Neuronal stem cell (in vitro differentiated cells): ENCODE measurements at regions not wholly inside any gene's neighbourhood (a gene's known extent, or its start where the extent isn't known, plus 50 kb on each side); places are given as distances from the start of the nearest gene placed in this dataset.
"Not testable (repeated sequence)": the region's sequence is repeated elsewhere in the genome, so short reads cannot be mapped to it uniquely, and the experiment has no call there.

Source experiments
- DNase-seq: peaks from one replicate; pipeline ENCODE4 v3.0.0-alpha.2; 2013; ENCODE audit warnings: low spot score
- H2AFZ ChIP-seq: one replicate; pipeline ENCODE4 v1.6.1; 2013; ENCODE audit warnings: mild to moderate bottlenecking, low read length, inconsistent platforms
- H2AK5ac ChIP-seq: 2 replicates; pipeline ENCODE4 v1.6.1; 2013; ENCODE audit warnings: low read depth, mild to moderate bottlenecking, inconsistent platforms, low read length, moderate library complexity, mixed read lengths
- H2BK120ac ChIP-seq: 2 replicates; pipeline ENCODE4 v1.6.1; 2013; ENCODE audit warnings: low read depth, mild to moderate bottlenecking, inconsistent platforms, low read length, moderate library complexity, mixed read lengths
- H2BK12ac ChIP-seq: one replicate; pipeline ENCODE4 v1.6.1; 2013; ENCODE audit warnings: low read length, inconsistent platforms
- H2BK15ac ChIP-seq: 2 replicates; pipeline ENCODE4 v1.6.1; 2013; ENCODE audit warnings: mild to moderate bottlenecking, low read length, inconsistent platforms, mixed read lengths
- H2BK5ac ChIP-seq: one replicate; pipeline ENCODE4 v1.6.1; 2013; ENCODE audit warnings: inconsistent platforms, mild to moderate bottlenecking, low read length, moderate library complexity
- H3K14ac ChIP-seq: one replicate; pipeline ENCODE4 v1.6.1; 2013; ENCODE audit warnings: low read length, inconsistent platforms
- H3K18ac ChIP-seq: 2 replicates; pipeline ENCODE4 v1.6.1; 2013; ENCODE audit warnings: low read length, inconsistent platforms
- H3K23ac ChIP-seq: 2 replicates; pipeline ENCODE4 v1.6.1; 2013; ENCODE audit warnings: low read depth, mild to moderate bottlenecking, mixed read lengths, low read length, inconsistent platforms; ENCODE audit not compliant: poor library complexity
- H3K27ac ChIP-seq: replicated peaks from 3 replicates; pipeline ENCODE4 v1.5.1; 2013; ENCODE audit warnings: low read length, inconsistent platforms
- H3K27me3 ChIP-seq, 3 experiments: 2 replicates each; pipeline ENCODE4 v1.6.1; 2013; ENCODE audit warnings: low read length in 3 of 3, mild to moderate bottlenecking in 2 of 3, inconsistent platforms in 1 of 3, low read depth in 1 of 3, mixed read lengths in 1 of 3, moderate library complexity in 1 of 3; ENCODE audit not compliant: control insufficient read depth in 3 of 3, insufficient read depth in 3 of 3
- H3K36me3 ChIP-seq, 2 donors: replicated peaks in 1 of 2; 2 replicates each; pipeline ENCODE4 v1.6.1; 2013; ENCODE audit warnings: low read length in 2 of 2; ENCODE audit not compliant: control insufficient read depth in 2 of 2, insufficient read depth in 2 of 2
- H3K4ac ChIP-seq: 2 replicates; pipeline ENCODE4 v1.6.1; 2013; ENCODE audit warnings: inconsistent platforms, mild to moderate bottlenecking, low read length, moderate library complexity
- H3K4me1 ChIP-seq, 2 donors: 1 replicate in 1 of 2; 2 replicates in 1 of 2; pipeline ENCODE4 v1.6.1; 2013; ENCODE audit warnings: low read length in 2 of 2, low read depth in 1 of 2; ENCODE audit not compliant: control insufficient read depth in 2 of 2, insufficient read depth in 1 of 2
- H3K4me2 ChIP-seq: one replicate; pipeline ENCODE4 v1.6.1; 2013; ENCODE audit warnings: mild to moderate bottlenecking, low read length, inconsistent platforms; ENCODE audit not compliant: insufficient read depth, poor library complexity, severe bottlenecking
- H3K4me3 ChIP-seq, 2 donors: 2 replicates each; pipeline ENCODE4 v1.5.1; 2013; ENCODE audit warnings: low read length in 2 of 2, mild to moderate bottlenecking in 2 of 2, inconsistent platforms in 1 of 2, moderate library complexity in 1 of 2
- H3K79me1 ChIP-seq: one replicate; pipeline ENCODE4 v1.6.1; 2013; ENCODE audit warnings: low read depth, mild to moderate bottlenecking, inconsistent platforms, low read length, moderate library complexity
- H3K9ac ChIP-seq: one replicate; pipeline ENCODE4 v1.6.1; 2013; ENCODE audit warnings: mild to moderate bottlenecking, low read depth, low read length, inconsistent platforms; ENCODE audit not compliant: poor library complexity
- H3K9me3 ChIP-seq, 2 donors: replicated peaks in 1 of 2; 2 replicates each; pipeline versions ENCODE3 to v1.6.1; 2013; ENCODE audit warnings: low read length in 2 of 2, mild to moderate bottlenecking in 2 of 2, inconsistent platforms in 1 of 2, low read depth in 1 of 2, mixed read lengths in 1 of 2, moderate library complexity in 1 of 2; ENCODE audit not compliant: control insufficient read depth in 2 of 2, insufficient read depth in 1 of 2
- H4K8ac ChIP-seq: one replicate; pipeline ENCODE4 v1.6.1; 2013; ENCODE audit warnings: low read depth, mild to moderate bottlenecking, inconsistent platforms, low read length, moderate library complexity
- H4K91ac ChIP-seq: one replicate; pipeline ENCODE4 v1.6.1; 2013; ENCODE audit warnings: low read length, low read depth, mild to moderate bottlenecking, inconsistent platforms; ENCODE audit not compliant: poor library complexity
- WGBS, 2 donors: extraction: QIAGEN DNeasy Blood & Tissue Kit; methylation state at CpG; one replicate each; pipeline ENCODE4 v1.1.7; 2013; ENCODE audit warnings: missing lambda C conversion rate in 2 of 2, mixed read lengths in 1 of 2; ENCODE audit not compliant: insufficient read length in 2 of 2, insufficient replicate concordance in 1 of 2; ENCODE audit errors: extremely low coverage in 2 of 2; 5-methylcytosine and 5-hydroxymethylcytosine counted together

DNA sequence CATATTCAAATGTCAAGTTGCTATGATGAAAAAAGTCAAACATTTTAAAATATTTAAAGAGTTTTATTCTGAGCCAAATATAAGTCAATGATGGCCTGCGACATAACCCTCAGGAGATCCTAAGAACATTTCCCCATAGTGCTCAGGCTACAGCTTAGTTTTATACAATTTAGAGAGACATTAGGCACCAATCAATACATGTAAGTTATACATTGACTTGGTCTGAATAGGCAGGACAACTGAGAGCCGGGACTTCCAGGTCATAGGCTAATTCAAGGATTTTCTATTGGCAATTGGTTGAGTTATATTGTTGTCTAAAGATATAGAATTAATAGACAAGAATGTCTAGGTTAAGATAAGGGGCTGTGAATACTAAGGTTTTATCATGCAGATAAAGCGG lies 64.5 kb downstream of the UGT2B28 start:
- not testable (repeated sequence) for H3K27ac ChIP-seq, H4K91ac ChIP-seq, H2BK15ac ChIP-seq, DNase-seq, H3K79me1 ChIP-seq, H3K9ac ChIP-seq, H3K4ac ChIP-seq, H3K4me1 ChIP-seq, H2BK120ac ChIP-seq, H3K4me3 ChIP-seq, H3K4me2 ChIP-seq, H2BK5ac ChIP-seq, H3K23ac ChIP-seq, H3K9me3 ChIP-seq, H3K14ac ChIP-seq, H4K8ac ChIP-seq, H3K18ac ChIP-seq, H2BK12ac ChIP-seq, H2AK5ac ChIP-seq, H2AFZ ChIP-seq, H3K27me3 ChIP-seq, H3K36me3 ChIP-seq
- WGBS, 2 donors: no CpG with 5 or more reads among the region's 3 CpGs

DNA sequence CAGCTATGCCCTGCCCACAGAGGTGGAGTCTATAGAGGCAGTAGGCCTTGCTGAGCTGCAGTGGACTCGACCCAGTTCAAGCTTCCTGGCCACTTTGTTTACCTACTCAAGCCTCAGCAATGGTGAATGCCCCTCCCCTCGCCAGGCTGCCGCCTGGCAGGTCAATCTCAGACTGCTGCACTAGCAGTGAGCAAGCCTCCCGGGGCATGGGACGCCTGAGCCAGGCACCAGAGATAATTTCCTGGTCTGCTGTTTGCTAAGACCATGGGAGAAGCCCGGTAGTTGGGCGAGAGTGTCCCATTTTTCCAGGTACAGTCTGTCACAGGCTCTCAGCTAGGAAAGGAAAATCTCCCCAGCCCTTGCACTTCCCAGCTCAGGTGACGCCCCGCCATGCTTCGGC lies 68.5 kb downstream of the UGT2B28 start:
- H3K9me3 ChIP-seq, H3K79me1 ChIP-seq, H3K27me3 ChIP-seq, H3K4me1 ChIP-seq, H4K8ac ChIP-seq, H3K4ac ChIP-seq, DNase-seq, H3K14ac ChIP-seq, H4K91ac ChIP-seq, H2BK120ac ChIP-seq, H2BK12ac ChIP-seq, H2BK5ac ChIP-seq, H3K4me3 ChIP-seq, H3K4me2 ChIP-seq, H3K18ac ChIP-seq, H3K36me3 ChIP-seq, H2AFZ ChIP-seq, H2AK5ac ChIP-seq, H3K23ac ChIP-seq, H3K9ac ChIP-seq, H2BK15ac ChIP-seq, H3K27ac ChIP-seq: not testable (repeated sequence)
- no CpG with 5 or more reads among the region's 10 CpGs for WGBS, 2 donors

DNA sequence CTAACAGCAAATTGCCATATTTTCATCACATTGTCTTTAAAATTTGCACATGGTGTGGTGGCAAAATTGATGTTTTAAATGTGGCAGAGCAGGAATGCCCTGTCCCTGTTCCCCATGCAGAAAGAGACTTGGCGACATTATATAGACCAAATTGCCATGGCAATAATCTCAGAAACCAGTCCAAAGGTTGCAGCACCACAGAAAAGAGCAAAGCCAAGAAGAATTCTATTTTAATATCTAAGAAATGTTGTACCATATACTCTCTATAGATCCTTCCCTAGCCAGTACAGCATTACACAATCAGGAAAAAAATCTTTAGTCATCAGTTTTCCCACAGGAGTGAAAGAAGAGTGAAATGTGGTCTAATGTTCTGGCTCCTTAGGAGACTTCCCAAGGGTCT lies 80.0 kb downstream of the UGT2B28 start:
- Histone ChIP-seq H2AK5ac (no peak overlapping the region), H2BK12ac (no peak overlapping the region), H3K14ac (no peak overlapping the region), H3K23ac (no peak overlapping the region), H3K27me3 (no peaks in the 10 kb centered on the region), H3K4me1 (no peaks in the 10 kb centered on the region), H3K27ac (no peak overlapping the region), H2BK15ac (no peak overlapping the region), H3K4ac (no peak overlapping the region), H2AFZ (no peak overlapping the region), H3K18ac (no peak overlapping the region), H3K36me3 (no peaks in the 10 kb centered on the region), H2BK120ac (no peak overlapping the region), H3K4me2 (no peak overlapping the region), H3K4me3 (no peak overlapping the region), H3K9ac (no peak overlapping the region), H3K9me3 (no peaks in the 10 kb centered on the region), H3K79me1 (no peaks in the 10 kb centered on the region), H2BK5ac (no peak overlapping the region), H4K91ac (no peak overlapping the region), H4K8ac (no peak overlapping the region)
- DNase-seq: no peak
- WGBS, 2 donors: no CpG with 5 or more reads among the region's 1 CpG

DNA sequence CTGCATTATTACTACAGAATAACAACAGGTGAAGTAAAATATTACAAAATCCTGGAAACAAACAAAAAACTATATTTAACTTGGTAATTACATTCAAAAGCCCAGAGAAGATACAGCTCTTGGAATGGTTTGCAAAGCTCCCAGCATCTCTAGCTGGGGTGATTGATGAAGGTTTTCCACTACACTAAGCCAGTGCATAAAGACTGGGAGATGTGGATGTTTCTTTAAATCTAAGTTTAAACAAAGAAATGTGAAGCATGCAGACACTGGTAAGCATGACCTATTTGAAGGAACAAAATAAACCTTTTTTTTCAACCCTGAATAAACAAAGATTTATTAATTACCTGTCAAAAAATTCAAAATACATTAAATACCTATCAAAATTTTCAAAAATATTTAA lies 80.5 kb downstream of the UGT2B28 start:
- H3K79me1 ChIP-seq, H2BK5ac ChIP-seq, H3K27ac ChIP-seq, H3K23ac ChIP-seq, H3K4ac ChIP-seq, H2AK5ac ChIP-seq, H3K36me3 ChIP-seq, H2BK120ac ChIP-seq, H3K4me1 ChIP-seq, H2BK15ac ChIP-seq, H3K4me3 ChIP-seq, H3K9ac ChIP-seq, H3K27me3 ChIP-seq, H4K91ac ChIP-seq, DNase-seq, H3K14ac ChIP-seq, H3K4me2 ChIP-seq, H2AFZ ChIP-seq, H2BK12ac ChIP-seq, H3K18ac ChIP-seq, H3K9me3 ChIP-seq, H4K8ac ChIP-seq: not testable (repeated sequence)
